GM12873 (cell line): ENCODE measurements at regions not wholly inside any gene's neighbourhood (a gene's known extent, or its start where the extent isn't known, plus 50 kb on each side); places are given as distances from the start of the nearest gene placed in this dataset.

ENCODE experiments used
- CTCF ChIP-seq: IDR thresholded peaks from 2 replicates; pipeline ENCODE4 v1.5.1; 2012; ENCODE audit warnings: low read depth, mild to moderate bottlenecking, moderate library complexity, low read length, control low read depth; ENCODE audit not compliant: insufficient read depth; ENCODE audit errors: missing control alignments

GRCh38 chr2:239521518-239521815, 120.6 kb upstream of the HDAC4 start:
- TF ChIP-seq CTCF, result no peak

DNA sequence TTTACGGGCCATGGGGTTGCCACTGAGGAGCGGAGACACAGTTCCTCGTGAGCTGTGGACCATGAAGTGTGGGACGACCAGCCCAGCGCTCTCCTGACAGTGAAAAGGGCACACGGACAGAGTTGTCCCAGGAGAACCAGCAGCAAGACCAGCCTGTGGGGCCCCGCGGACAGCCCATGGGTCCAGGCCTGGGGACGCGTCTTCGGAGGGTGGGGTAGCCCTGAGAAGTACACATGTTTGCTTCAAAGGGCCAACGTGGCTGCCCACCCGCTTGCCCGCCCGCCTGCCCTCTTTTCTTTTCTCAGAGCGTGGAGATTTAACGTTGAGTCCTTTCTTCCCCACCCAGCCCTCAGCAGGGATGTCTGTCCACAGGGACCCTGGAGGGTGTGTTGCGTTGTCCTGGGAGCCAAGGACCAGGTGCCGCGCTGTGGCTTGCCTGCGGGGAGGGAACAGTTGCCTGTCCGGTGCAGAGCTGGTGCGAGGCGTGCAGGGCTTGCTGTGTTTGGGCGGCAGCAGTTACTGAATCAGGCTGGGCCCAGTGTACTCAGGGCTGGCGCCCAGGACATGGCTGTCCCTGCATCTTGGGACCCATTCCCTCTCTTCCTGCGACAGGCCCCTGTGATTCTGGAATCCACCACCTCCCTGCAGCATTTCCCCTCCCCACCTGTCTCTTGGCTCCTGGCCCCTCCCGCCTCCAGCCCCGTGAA, 120.1 kb upstream of the HDAC4 start:
- no peak for TF ChIP-seq CTCF

DNA sequence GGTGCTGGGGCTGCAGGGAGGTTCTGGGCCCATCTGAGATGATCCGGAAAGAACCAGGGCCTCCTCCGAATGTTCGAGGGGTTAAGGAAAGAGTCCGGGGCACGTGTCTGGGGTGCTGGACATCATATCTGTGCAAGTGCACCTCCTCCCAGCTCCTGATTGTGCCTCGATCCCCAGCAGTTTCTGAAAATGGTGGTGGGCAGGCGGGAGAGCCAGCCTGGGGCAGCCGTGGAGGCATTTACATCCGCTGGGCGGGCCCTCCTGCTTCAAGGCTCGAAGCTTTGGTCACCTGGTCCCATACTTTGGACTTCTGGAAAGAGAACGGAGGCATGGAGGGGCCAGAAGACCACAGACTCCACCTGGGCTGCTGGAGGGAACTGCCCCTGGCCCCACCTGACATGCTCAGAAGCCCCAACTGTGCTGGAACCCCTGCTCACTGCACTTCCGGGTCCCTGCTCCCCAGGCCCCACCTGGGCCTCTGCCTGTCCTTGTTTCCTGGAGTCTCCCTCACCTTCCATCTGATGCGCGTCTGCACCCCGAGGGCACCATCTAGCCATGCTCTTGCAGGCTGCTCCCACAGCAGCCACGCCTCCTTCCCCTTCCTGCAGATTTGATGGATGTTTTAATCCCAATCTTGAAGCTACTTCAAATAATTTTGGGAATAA, 119.2 kb upstream of the HDAC4 start:
- TF ChIP-seq CTCF, result no peak

- no peak for TF ChIP-seq CTCF
Observed at GRCh38 chr2:239519089-239519920, 118.5 kb upstream of the HDAC4 start.

DNA sequence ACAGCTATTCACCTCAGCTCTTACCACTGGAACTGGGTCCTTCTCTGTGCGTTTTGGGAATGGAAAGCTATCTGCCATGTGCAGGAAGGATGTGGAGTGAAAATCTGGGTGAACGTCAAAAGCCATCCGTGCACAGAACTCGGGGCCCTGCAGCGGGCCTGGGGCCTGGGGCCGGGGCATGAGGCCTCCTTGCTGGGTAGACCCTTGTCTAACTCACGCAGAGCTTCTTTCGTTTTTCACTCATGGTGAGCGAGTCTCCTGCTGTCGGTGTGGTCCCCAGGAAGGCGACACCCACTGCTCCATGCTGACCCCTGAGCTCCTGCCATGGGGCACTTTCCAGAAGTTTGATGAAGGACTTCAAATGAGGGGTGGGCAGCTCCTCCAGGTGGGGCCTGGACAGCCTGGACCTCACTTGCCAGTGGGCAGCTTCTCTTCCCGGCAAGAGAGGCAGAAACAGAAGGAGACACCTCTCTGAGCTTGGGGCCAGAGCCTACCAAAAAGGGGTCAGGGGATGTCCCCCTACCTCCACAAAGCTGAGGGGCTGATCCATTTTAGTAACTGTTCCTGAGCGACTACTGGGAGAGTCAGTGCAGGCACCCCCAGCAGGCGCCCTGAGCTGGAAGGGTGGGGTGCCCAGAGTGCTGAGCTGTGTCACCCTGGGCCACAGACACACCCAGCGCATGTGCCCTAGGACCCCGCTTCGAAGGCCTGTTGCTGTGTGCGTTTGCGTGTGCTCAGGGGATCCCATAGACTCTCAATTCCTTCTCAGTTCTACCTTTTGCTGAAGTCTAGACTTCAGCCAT, 117.7 kb upstream of the HDAC4 start:
- no peak for TF ChIP-seq CTCF

- no peak for TF ChIP-seq CTCF
Observed at GRCh38 chr2:239517686-239518085, 116.9 kb upstream of the HDAC4 start.

DNA sequence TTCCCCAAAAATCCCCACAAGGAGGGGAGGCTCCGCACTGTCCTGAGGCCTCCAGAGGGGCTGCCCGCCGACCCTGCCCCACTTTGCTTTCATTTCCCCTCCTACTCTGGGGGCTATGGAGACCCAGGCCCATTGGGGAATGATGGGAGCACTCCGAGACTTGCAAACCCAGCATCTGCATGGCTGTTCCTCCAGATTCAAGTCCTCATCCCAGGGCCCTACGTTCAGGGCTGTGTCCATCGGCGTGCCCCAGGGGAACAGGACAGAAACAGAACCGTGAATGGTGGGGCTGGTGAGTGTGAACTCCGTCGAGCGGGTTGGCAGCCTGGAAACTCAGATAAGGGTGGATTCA, 116.1 kb upstream of the HDAC4 start:
- no peak for TF ChIP-seq CTCF
